HG02973 (cell line): ENCODE measurements at regions not wholly inside any gene's neighbourhood (a gene's known extent, or its start where the extent isn't known, plus 50 kb on each side); places are given as distances from the start of the nearest gene placed in this dataset.
"Not testable (repeated sequence)": the region's sequence is repeated elsewhere in the genome, so short reads cannot be mapped to it uniquely, and the experiment has no call there.

ENCODE experiments used
- ATAC-seq: cut with Tn5 transposase; IDR thresholded peaks from one replicate; pipeline ENCODE4 v1.9.1; 2021; ENCODE audit warnings: moderate library complexity; ENCODE audit not compliant: unreplicated experiment

DNA sequence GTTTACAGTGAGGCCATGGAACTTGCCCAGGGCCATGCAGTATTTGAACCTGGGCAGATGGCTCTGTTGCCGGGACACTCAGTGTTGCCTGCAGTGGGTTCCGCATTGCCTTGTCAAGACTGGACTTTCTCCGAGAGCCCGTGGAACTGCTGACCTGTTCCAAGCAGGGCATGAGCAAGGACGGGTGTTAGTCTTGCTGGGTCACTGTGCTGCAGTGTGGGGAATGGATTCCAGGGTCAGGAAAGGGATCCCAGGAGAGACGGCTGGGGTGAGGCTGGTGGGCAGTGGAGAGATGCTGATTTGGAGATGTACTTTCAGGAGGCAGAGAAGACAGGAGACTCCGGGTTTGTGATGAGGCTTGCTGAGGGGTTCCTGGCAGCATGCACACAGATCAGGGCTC lies 348.7 kb upstream of the HS6ST1 start:
- no peak for ATAC-seq

DNA sequence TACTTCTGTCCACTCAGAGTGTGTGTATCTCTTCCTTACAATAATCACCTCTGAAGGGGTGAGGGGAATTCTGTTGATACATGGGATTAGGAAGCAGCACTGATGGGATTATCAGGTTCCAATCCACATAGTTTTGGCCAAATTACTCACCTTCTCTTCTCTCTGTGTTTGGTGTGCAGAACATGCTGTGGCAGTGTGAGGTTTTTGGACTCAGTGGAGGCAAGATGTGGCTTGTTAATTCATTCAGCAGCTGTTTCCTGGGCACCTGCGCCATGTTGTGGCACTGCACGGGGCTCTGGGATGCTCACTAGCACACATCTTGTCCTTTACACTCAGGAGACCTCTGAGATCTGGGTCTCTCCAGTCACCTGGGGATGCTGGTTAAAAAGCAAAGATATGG lies 350.3 kb upstream of the HS6ST1 start:
- no peak for ATAC-seq

DNA sequence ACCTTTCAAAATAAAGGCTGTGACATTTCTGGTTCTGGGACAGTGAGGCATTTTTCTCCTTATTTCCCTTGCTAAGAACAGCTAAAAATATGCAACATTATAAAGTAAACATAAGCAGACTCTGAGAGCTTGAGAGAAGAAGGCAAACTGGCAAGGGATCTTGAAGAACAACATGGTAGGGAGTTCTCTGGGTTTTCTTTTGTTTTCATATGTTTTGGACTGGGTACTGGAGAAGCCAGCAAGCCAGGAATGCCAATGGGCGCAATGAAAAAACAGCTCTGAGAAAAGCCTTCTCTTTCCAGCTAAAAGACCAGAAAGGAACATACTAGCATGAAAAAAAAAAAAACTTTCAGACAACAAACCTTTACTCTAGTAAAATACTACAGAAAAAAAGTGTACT lies 351.4 kb upstream of the HS6ST1 start:
- no peak for ATAC-seq

DNA sequence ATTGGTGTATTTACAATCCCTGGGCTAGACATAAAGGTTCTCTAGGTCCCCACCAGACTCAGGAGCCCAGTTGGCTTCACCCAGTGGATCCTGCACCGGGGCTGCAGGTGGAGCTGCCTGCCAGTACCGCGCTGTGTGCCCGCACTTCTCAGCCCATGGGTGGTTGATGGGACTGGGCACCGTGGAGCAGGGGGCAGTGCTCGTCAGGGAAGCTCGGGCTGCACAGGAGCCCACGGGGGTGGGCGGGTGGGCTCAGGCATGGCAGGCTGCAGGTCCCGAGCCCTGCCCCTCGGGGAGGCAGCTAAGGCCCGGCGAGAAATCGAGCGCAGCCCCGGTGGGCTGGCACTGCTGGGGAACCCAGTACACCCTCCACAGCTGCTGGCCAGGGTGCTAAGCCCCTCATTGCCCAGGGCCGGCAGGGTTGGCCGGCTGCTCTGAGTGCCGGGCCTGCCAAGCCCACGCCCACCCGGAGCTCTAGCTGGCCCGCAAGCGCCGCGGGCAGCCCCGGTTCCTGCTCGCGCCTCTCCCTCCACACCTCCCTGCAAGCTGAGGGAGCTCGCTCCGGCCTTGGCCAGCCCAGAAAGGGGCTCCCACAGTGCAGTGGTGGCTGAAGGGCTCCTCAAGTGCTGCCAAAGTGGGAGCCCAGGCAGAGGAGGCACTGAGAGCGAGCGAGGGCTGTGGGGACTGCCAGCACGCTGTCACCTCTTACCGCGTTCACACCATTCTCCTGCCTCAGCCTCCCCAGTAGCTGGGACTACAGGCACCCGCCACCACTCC lies 353.5 kb upstream of the HS6ST1 start:
- ATAC-seq = not testable (repeated sequence)

DNA sequence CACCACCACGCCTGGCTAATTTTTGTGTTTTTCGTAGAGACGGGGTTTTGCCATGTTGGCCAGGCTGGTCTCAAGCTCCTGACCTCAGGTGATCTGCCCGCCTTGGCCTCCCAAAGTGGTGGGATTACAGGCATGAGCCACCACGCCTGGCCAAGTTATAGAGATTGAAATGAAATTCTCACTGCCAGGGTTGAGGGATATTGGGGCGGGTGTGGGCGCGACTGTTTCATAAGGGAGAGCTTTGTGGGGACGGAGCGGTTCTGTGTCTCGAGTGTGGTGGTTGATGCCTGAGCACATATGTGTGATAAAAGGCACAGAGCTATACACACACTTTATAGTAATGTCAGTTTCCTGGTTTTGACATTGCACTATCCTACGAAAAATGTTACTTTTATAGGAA lies 361.0 kb upstream of the HS6ST1 start:
- not testable (repeated sequence) for ATAC-seq

DNA sequence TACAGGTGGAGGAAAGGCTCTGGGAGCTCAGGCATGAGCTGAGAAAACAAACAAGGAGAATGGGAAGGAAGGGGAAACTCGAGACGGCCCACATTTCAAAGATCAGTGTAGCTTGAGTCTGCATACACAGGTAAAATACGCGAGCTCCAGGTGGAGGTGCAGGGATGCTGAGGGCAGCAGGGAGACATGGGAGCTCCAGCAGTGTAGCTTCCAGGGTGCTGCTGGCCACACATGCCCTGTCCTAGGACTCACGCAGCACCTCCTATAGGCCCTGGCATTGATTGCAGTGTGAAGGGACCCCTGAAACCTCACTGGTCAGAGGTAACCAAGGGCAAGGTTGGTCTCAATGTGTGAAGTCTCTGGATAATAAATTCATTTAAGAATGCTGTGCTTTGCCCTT lies 362.8 kb upstream of the HS6ST1 start:
- ATAC-seq = no peak

DNA sequence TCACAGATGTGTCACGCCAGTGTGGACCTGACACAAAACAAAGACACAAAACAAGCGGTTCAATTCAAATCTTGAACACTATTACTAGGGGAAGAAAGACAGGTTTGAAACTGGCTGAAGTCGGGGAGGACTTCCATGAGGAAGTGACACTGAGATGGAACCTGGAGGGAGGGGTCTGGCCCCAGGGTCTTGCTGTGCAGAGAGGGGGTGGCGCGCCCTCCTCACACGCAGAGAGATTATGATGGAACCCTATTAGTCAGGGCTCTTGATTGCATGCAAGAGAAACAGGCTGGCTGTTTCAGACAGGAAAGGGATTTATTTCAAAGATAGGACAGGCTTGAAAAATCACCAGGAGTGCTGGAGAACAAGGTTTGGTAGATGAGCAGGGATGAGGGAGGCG lies 363.6 kb upstream of the HS6ST1 start:
- no peak for ATAC-seq

DNA sequence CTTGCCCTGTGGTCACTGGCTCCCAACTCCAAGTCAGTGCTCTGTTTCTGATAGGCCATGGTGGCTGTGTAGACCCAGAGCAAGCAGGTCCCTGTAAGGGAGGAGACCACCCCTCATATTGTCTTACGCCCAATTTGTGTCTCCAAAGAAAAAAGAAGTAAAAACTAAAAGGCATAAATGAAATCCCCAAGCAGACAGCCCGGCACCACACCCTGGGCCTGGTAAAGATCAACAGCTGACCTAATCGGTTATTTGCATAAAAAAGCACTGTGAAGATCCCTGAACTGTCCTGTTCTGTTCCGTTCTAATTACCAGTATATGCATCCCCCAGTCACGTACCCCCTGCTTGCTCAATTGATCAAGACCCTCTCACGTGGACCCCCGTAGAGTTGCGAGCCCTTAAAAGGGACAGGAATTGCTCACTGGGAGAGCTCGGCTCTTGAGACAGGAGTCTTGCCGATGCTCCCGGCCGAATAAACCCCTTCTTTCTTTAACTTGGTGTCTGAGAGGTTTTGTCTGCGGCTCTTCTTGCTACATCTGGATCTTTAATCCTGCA lies 364.1 kb upstream of the HS6ST1 start:
- ATAC-seq = no peak

DNA sequence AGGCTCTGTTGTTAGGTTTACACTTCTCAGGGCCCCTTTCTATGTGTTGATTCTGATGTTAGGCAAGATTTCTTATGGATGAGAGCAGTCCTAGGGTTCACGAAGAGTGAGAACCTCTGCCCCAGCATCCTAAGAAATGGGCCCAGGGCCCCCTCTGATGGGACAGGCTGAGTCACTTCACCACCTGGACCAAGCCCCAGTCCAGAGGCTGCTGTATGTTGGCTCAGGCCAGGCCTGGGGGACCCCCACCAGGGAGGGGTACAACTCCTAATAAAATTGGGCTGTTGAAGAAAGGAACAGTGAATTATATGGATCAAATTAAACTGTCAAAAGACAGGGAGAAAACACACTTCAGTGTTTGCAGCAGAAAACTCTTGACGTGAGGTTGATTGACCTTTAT lies 365.9 kb upstream of the HS6ST1 start:
- ATAC-seq = no peak

DNA sequence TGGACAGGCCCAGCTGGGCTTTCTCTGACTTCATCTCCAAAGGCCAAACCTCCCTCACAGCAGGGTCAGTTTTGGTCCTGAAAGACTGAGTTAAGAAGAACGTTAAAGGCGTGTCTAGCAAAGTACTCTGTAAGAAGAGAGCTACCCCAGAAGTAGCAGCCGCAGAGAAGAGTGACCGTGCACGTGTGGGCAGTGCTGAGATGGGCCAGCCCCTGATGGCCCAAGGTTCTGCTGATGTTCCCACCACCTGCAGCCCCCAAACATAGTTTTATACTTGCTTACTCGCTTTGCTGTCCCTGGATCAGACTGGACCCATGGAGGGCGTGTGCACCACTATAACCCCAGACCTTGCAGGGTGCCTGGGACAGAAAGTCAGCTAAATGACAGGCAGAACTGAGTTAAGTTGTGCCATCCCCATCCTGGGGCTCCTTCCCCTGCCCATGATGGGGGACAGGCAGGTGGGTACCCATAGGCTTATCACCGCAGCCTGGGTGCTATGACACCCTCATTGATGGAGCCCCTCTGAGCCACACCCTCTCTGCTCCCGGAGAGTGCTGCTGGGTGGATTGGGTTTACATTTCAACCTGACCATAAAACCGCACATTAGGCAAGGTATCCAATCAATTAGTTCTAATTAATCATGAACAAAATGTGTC lies 367.3 kb upstream of the HS6ST1 start:
- no peak for ATAC-seq

DNA sequence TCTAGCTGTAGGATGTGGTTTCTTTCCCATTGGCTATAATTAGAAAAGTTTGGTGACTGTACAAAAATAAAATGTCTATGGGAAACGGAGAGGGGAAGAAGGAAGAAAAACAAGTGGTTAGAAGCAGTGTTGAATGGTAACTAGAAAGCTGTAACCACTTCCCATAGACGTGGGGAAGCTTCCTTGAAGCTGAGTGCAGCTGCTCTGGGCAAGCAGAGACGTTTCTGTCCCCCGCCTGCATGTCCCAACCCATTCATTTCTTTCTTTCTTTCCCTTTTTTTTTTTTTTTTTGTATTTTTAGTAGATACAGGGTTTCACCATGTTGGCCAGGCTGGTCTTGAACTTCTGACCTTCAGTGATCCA lies 367.8 kb upstream of the HS6ST1 start:
- ATAC-seq = no peak

DNA sequence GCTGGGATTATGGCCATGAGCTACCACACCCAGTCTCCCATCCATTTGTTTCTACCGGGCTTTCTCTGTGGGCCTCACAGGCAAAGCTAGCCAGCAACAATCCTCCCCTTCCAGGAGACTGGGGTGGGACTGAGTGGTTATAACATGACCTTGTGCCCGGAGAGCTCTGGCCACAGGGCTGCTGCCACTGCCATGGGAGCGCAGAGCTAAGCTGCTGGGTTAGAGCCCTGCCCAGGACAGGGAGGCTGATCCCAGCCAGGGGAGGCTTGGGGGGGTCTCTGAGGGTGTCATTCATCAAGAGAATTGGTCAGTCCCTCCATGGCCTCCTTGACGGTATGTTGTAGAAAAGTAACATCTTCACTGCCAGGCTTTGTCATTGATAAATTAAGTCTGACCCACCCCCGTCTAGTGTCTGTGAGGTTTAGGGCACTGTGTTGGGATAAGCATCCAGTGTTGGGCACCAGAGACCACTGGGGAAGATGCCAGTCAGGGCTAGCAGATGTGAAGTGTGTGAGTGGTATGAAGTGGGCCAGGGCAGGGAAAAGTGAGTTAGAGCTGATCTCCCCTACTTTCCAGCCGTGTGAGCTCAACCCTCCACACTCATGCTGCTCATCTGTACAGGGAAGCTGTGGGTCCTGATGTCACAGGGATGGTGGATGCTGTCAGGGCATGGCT lies 368.4 kb upstream of the HS6ST1 start:
- no peak for ATAC-seq

DNA sequence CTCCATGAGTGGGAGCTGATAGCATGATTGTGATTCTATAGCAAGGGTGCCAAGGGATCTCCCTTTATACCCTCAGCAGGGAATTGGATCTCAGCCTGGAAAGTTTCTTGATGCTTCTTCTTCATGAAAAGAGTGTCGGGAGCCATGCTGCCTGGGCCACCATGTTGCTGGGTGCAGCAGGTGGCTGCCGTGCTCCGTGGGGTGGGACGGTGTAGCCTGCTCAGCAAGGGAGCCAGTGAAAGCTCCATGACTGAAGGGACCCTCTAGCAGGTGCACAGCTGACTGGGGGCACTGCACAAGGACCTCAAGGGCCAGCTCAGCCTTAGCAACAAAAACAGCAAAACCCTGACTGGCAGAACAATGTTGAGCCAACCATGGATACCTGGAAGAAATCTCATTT lies 368.9 kb upstream of the HS6ST1 start:
- ATAC-seq = no peak

DNA sequence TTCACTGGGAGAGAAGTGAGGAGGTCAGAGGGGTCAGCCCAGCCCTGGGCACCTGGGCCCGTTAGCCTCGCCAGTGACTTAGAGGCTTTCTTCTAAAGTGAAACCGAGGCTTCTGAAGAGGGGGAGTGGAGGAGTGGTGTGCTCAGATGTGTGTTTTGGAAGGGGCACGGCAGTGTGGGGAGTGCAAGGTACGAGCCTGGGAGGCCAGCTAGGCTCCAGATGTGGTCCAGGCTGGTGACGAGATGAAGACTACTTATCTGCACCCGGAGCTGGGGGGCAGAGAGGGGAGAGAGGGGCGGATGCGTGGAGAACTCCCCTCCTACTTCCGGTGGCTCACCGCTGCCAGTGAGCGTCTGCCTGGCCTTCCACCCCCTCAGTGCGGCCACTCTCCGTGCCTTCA lies 371.3 kb upstream of the HS6ST1 start:
- ATAC-seq = no peak

DNA sequence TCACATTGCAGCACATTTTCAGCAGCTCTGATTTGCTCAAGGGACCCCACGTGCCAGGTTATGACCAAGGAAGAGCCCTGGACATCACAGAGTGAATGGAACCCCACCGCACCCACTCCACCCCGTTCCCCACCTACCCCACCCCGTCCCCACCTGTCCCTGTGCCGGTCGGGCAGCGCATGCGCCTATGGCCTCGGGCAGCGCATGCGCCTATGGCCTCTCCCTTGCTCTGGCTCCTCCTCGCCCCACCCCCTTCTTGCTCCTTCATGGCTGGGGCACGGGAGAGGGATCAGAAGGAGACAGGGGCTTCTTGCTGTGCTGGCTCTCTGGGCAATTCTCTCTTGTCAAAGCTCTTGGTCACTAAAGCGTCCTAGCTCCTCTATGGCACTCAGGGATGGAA lies 371.8 kb upstream of the HS6ST1 start:
- no peak for ATAC-seq

DNA sequence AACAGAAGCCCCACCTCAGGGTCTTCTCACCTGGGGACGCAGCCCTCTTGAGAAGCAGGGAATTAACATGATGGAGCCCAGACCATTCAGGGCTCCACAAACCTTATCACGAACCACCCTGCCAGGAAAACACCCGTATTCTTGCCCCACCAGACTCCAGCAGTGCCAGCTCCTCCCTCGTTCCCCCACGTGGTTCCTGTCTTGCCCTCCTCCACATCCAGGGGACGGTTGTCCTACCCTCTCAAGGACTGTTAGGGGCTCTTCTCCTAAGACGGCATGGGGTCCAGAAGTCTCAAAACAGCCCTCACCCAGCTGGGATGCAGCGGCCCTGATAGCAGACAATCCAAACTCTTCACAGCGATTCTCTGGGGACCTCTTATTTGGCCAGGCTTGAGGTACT lies 372.2 kb upstream of the HS6ST1 start:
- no peak for ATAC-seq

DNA sequence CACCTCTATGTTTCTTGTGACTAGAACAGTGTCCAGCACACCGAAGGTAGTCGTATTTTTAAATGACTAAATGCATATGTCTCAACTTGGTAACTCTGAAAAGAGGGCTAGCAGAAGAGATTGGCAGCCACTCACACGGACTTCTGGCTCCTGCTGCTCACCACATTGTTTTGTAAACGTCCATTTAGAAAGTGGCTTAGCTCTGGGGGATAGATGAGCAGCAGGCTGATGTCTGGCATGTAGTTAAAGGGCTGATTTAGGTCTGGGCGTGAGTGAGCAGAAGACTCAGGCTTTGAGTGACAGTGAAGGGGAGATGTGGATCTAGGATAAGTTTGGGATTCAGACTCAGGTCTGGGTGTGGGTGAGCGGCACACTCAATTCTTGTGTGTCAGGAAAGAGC lies 372.9 kb upstream of the HS6ST1 start:
- no peak for ATAC-seq

DNA sequence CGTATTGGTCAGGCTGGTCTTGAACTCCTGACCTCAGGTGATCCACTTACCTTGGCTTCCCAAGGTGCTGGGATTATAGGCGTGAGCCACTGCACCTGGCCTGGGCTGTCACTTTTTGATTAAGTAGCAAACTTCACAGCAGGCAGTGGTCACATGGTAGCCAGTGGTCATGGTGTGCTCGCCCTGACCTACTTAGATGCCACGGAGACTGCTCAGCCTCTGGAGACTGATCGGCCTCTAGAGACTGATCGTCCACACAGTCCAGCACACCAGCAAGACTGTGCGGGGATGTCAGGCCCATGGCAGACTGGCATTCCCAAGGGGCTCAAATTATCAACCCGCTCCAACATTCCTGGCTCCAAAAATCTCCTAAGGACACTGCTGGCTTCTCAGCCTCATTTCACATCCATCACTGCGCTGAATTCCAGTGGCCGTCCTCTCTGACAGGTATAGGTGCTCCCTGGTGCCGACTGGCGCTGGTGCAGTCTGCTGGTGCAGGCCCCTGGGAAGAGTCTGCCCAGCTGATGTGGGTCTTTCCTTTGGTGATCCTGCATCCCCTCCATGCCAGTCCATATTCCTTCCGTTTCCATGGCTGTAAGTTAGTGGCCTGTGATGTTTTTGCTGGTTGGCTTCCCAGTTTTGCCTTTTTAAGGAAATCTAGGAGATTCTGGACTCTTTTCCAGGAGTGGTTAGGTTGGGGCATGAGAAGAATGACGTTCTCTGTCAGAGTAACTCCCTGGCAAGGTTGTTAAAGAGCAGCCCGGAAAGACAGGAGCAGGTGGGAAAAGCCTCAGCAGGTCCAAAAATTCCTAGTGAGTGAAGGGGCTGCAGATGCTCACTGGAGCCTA lies 374.5 kb upstream of the HS6ST1 start:
- ATAC-seq = no peak

DNA sequence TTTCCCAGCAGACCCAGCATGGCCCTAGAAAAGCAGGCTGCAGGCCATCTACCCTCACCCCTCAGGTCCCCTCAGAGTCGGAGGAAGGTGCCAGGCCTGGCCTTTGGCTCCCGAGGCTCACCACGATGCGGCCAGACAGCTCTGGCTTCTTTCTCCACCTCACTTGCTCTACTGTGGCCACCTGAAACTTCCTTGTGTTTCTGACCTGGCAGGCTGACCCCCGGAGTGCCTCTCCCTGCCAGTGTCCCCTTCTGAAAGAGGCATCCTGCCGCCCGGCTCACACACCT lies 375.0 kb upstream of the HS6ST1 start:
- ATAC-seq = no peak

DNA sequence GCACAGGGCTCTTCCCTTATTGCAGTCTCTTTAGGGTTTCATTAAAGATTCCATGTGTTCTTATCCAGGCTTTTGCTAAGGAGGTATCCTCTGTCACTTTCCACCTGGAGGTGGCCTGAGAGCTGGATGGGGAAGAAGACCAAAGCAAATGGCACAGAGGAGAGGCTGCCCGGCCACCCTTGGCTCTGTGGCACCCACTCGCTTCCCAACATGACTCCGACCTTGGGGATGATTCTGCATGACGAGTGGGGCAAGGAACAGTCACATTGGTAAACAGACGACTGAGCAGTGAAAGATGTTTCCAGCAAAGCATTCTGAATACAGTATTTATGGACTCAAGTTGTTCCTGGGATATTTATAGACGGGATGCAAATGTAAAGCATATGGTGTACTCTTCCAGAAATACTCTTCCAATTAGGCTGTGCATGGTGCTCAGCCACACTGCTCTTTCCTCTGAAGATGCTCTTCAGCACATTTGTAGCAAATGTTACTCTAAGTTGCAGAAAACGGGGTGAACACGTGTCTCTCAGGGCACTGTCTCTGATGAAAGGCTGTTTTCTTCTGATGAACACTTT lies 377.1 kb upstream of the HS6ST1 start:
- ATAC-seq = no peak

DNA sequence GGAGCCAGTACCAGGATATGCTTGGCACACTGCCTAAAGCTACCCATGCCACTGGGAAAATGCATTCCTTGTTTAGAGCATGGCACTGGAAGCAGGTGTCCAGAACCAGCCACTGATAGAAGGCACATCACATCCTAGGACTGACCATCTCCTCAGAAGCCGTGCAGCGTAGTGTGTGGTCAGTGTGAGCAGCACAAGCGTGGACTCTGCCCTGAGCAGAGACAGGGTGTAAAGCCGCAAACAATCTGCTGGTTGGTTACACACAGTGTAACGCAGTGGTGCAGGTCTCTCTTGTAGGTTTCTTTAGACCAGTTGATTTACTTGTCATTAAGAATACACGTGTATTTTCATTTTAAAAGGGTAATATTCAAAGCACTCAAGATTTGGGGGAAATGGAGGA lies 377.8 kb upstream of the HS6ST1 start:
- ATAC-seq = no peak
